H1 (cell line): ENCODE measurements at regions not wholly inside any gene's neighbourhood (a gene's known extent, or its start where the extent isn't known, plus 50 kb on each side); places are given as distances from the start of the nearest gene placed in this dataset.

Experiments used
- CTCF ChIA-PET: fragments of 300-600 bp; sonication (Branson Sonifier 250); formaldehyde crosslinking; loops from one replicate; lab custom pipeline; 2021; ENCODE audit not compliant: partially characterized antibody; lab: Charles Lee
- POLR2A ChIA-PET: fragments of 300-600 bp; sonication (Branson Sonifier 250); formaldehyde crosslinking; loops from one replicate; lab custom pipeline; 2021; ENCODE audit warnings: inconsistent platforms; ENCODE audit not compliant: partially characterized antibody; lab: Charles Lee
- DNase-seq, 2 experiments: peaks; one replicate each; pipeline versions ENCODE4 v3.0.0 to v3.0.0-alpha.2; 2010 to 2022; ENCODE audit warnings: low spot score in 2 of 2, low read depth in 1 of 2, mixed read lengths in 1 of 2
- FAIRE-seq: peaks from 2 replicates; lab custom pipeline; 2011; peaks lifted over from hg19 to GRCh38; lab: Jason Lieb, UNC
- H2AFZ ChIP-seq: 2 replicates; pipeline ENCODE4 v1.8.1; 2012; ENCODE audit warnings: low read length, inconsistent platforms
- H2AK5ac ChIP-seq: 2 replicates; pipeline ENCODE4 v1.6.1; 2013; ENCODE audit warnings: low read depth, low read length
- H2BK120ac ChIP-seq: replicated peaks from 2 replicates; pipeline ENCODE3; 2013; ENCODE audit warnings: low read depth, low read length, inconsistent platforms
- H2BK12ac ChIP-seq: 2 replicates; pipeline ENCODE4 v1.6.1; 2013; ENCODE audit warnings: low read depth, low read length
- H2BK15ac ChIP-seq: 2 replicates; pipeline ENCODE4 v1.6.1; 2013; ENCODE audit warnings: low read length
- H2BK20ac ChIP-seq: 2 replicates; pipeline ENCODE4 v1.6.1; 2013; ENCODE audit warnings: low read length
- H2BK5ac ChIP-seq: 2 replicates; pipeline ENCODE4 v1.6.1; 2013; ENCODE audit warnings: low read depth, low read length
- H3K14ac ChIP-seq: 2 replicates; pipeline ENCODE4 v1.6.1; 2013; ENCODE audit warnings: inconsistent platforms; ENCODE audit not compliant: insufficient read length
- H3K18ac ChIP-seq: 2 replicates; pipeline ENCODE4 v1.6.1; 2013; ENCODE audit warnings: low read length; ENCODE audit errors: extremely low read depth
- H3K23ac ChIP-seq: 2 replicates; pipeline ENCODE4 v1.6.1; 2013; ENCODE audit warnings: inconsistent platforms; ENCODE audit not compliant: insufficient read length
- H3K23me2 ChIP-seq: 2 replicates; pipeline ENCODE4 v1.6.1; 2013; ENCODE audit warnings: low read depth, low read length
- H3K27ac ChIP-seq: 2 replicates; pipeline ENCODE4 v1.6.1; 2011; ENCODE audit warnings: low read depth, low read length, inconsistent platforms
- H3K27me3 ChIP-seq, 4 experiments: replicated peaks in 1 of 4; 1 replicate in 1 of 4; 2 replicates in 3 of 4; pipeline versions ENCODE4 v1.6.1 to v1.8.1; 2011 to 2013; ENCODE audit warnings: low read length in 3 of 4, mild to moderate bottlenecking in 3 of 4, inconsistent platforms in 2 of 4, mixed read lengths in 2 of 4, moderate library complexity in 1 of 4; ENCODE audit not compliant: control insufficient read depth in 3 of 4, insufficient read depth in 3 of 4; ENCODE audit errors: extremely low read depth in 1 of 4
- H3K36me3 ChIP-seq, 4 experiments: 2 replicates each; pipeline versions ENCODE4 v1.6.1 to v1.8.1; 2011 to 2013; ENCODE audit warnings: mild to moderate bottlenecking in 4 of 4, low read length in 3 of 4, moderate library complexity in 2 of 4, control low read depth in 1 of 4, inconsistent platforms in 1 of 4; ENCODE audit not compliant: insufficient read depth in 4 of 4, control insufficient read depth in 2 of 4
- H3K4ac ChIP-seq: replicated peaks from 2 replicates; pipeline ENCODE3; 2013; ENCODE audit warnings: low read length, low read depth, mixed read lengths, inconsistent platforms; ENCODE audit not compliant: insufficient read length
- H3K4me1 ChIP-seq, 4 experiments: replicated peaks in 1 of 4; 1 replicate in 1 of 4; 2 replicates in 3 of 4; pipeline versions ENCODE4 v1.6.1 to v1.8.1; 2011 to 2013; ENCODE audit warnings: low read length in 3 of 4, inconsistent platforms in 2 of 4, mixed read lengths in 1 of 4; ENCODE audit not compliant: insufficient read depth in 4 of 4, control insufficient read depth in 3 of 4
- H3K4me2 ChIP-seq, 2 experiments: 2 replicates each; pipeline versions ENCODE4 v1.6.1 to v1.8.1; 2011 to 2013; ENCODE audit warnings: low read depth in 2 of 2, low read length in 2 of 2, control low read depth in 1 of 2, inconsistent platforms in 1 of 2, mild to moderate bottlenecking in 1 of 2; ENCODE audit not compliant: insufficient read depth in 1 of 2
- H3K4me3 ChIP-seq, 4 experiments: fragments of 200-600, 300-600 bp in 1 of 4; sonication (generic), shearing (Covaris generic), sonication (Bioruptor Twin) in 1 of 4; 2 replicates each; pipeline versions ENCODE4 v1.5.1 to v1.8.1; 2011 to 2016; ENCODE audit warnings: low read length in 4 of 4, low read depth in 3 of 4, control low read depth in 2 of 4, inconsistent platforms in 2 of 4, mild to moderate bottlenecking in 2 of 4, mixed read lengths in 1 of 4, moderate library complexity in 1 of 4; ENCODE audit not compliant: insufficient read depth in 2 of 4; ENCODE audit errors: extremely low read depth in 1 of 4
- H3K56ac ChIP-seq: replicated peaks from 2 replicates; pipeline ENCODE3; 2013; ENCODE audit warnings: low read depth, mild to moderate bottlenecking, mixed read lengths, low read length, inconsistent platforms; ENCODE audit not compliant: insufficient read length
- H3K79me1 ChIP-seq: 2 replicates; pipeline ENCODE4 v1.6.1; 2013; ENCODE audit warnings: low read depth, low read length, control low read depth
- H3K79me2 ChIP-seq, 2 experiments: 2 replicates each; pipeline versions ENCODE4 v1.6.1 to v1.8.1; 2012 to 2013; ENCODE audit warnings: low read length in 2 of 2, mild to moderate bottlenecking in 2 of 2, inconsistent platforms in 1 of 2; ENCODE audit not compliant: insufficient read depth in 2 of 2, control insufficient read depth in 1 of 2
- H3K9ac ChIP-seq, 4 experiments: replicated peaks in 1 of 4; 1 replicate in 1 of 4; 2 replicates in 3 of 4; pipeline versions ENCODE4 v1.6.1 to v1.8.1; 2011 to 2013; ENCODE audit warnings: low read depth in 3 of 4, low read length in 3 of 4, control low read depth in 2 of 4, mild to moderate bottlenecking in 2 of 4, moderate library complexity in 2 of 4, inconsistent platforms in 1 of 4; ENCODE audit errors: extremely low read depth in 1 of 4
- H3K9me3 ChIP-seq, 2 experiments: 2 replicates each; pipeline versions ENCODE4 v1.6.1 to v1.8.1; 2012 to 2013; ENCODE audit warnings: mild to moderate bottlenecking in 2 of 2, moderate library complexity in 2 of 2, control low read depth in 1 of 2, inconsistent platforms in 1 of 2, low read depth in 1 of 2, low read length in 1 of 2, mixed read lengths in 1 of 2; ENCODE audit not compliant: insufficient read depth in 2 of 2
- H4K20me1 ChIP-seq, 2 experiments: replicated peaks in 1 of 2; 2 replicates each; pipeline versions ENCODE3 to v1.8.1; 2011 to 2013; ENCODE audit warnings: inconsistent platforms in 2 of 2, low read length in 2 of 2, mild to moderate bottlenecking in 1 of 2; ENCODE audit not compliant: insufficient read depth in 2 of 2, control insufficient read depth in 1 of 2
- H4K5ac ChIP-seq: 2 replicates; pipeline ENCODE4 v1.6.1; 2013; ENCODE audit warnings: low read length, low read depth, mixed read lengths, inconsistent platforms; ENCODE audit not compliant: insufficient read length
- H4K8ac ChIP-seq: 2 replicates; pipeline ENCODE4 v1.8.0; 2013; ENCODE audit warnings: mild to moderate bottlenecking, moderate library complexity, low read length, inconsistent platforms; ENCODE audit not compliant: insufficient read depth; ENCODE audit errors: extremely low read depth
- H4K91ac ChIP-seq: replicated peaks from 2 replicates; pipeline ENCODE3; 2013; ENCODE audit warnings: low read length, mixed read lengths, inconsistent platforms; ENCODE audit not compliant: insufficient read length
- CHD2 ChIP-seq: IDR thresholded peaks from 2 replicates; pipeline ENCODE4 v1.6.1; 2012; ENCODE audit warnings: low read length, improper control_type of control experiment
- CREB1 ChIP-seq: IDR thresholded peaks from 2 replicates; pipeline ENCODE4 v1.6.1; 2012; ENCODE audit warnings: inconsistent platforms
- EP300 ChIP-seq, 2 experiments: IDR thresholded peaks; 1 replicate in 1 of 2; 2 replicates in 1 of 2; pipeline ENCODE4 v1.6.1; 2011 to 2012; ENCODE audit warnings: low read depth in 2 of 2, low read length in 2 of 2, mild to moderate bottlenecking in 2 of 2, borderline replicate concordance in 1 of 2, inconsistent platforms in 1 of 2, moderate library complexity in 1 of 2
- NANOG ChIP-seq: IDR thresholded peaks from 2 replicates; pipeline ENCODE4 v1.6.1; 2011; ENCODE audit warnings: low read length, low read depth, mild to moderate bottlenecking, inconsistent platforms; ENCODE audit not compliant: insufficient read depth, poor library complexity, severe bottlenecking
- RNF2 ChIP-seq: fragments of 200-900, 300-1000 bp; sonication (generic); IDR thresholded peaks from 2 replicates; pipeline ENCODE4 v1.7.1; 2016; ENCODE audit warnings: borderline replicate concordance, low read depth, mild to moderate bottlenecking, antibody characterized with exemption, low read length; ENCODE audit not compliant: poor library complexity, severe bottlenecking; ENCODE audit errors: missing control alignments
- SP2 ChIP-seq: IDR thresholded peaks from 2 replicates; pipeline ENCODE4 v1.6.1; 2012; ENCODE audit warnings: mild to moderate bottlenecking, low read length, inconsistent platforms
- WGBS, 2 experiments: shearing (Covaris generic) in 1 of 2; methylation state at CpG; one replicate each; pipeline versions ENCODE4 v1.1.6 to v1.1.7; 2013 to 2015; ENCODE audit warnings: low lambda C conversion rate in 2 of 2, mixed read lengths in 2 of 2, inconsistent platforms in 1 of 2, low coverage in 1 of 2, missing lambda C conversion rate in 1 of 2; ENCODE audit not compliant: insufficient replicate concordance in 2 of 2, insufficient coverage in 1 of 2, insufficient read length in 1 of 2; ENCODE audit errors: extremely low coverage in 1 of 2, missing lambda C conversion rate in 1 of 2; 5-methylcytosine and 5-hydroxymethylcytosine counted together

- Histone ChIP-seq H3K27me3 (no peaks in the 10 kb centered on the region), H2BK120ac (no peak overlapping the region)
- FAIRE-seq: no peak
Measured at GRCh38 chr10:64211466-64211865, 690.3 kb downstream of the REEP3 start.

More at GRCh38 chr10:64211466-64211865, 690.3 kb downstream of the REEP3 start:
- Histone ChIP-seq H3K23me2 (no peaks in the 10 kb centered on the region), H3K4me1 (no peaks in the 10 kb centered on the region), H3K4ac (no peak overlapping the region), H3K79me1 (no peaks in the 10 kb centered on the region), H3K9me3 (no peaks in the 10 kb centered on the region; a peak in 1 of 4 replicates), H4K8ac (no peak overlapping the region), H3K56ac (no peak overlapping the region), H3K4me2 (no peak overlapping the region), H2AK5ac (no peak overlapping the region), H3K79me2 (no peaks in the 10 kb centered on the region), H3K18ac (no peak overlapping the region), H4K91ac (no peak overlapping the region), H3K4me3 (no peak overlapping the region), H3K14ac (no peak overlapping the region), H3K36me3 (no peaks in the 10 kb centered on the region), H2BK5ac (no peak overlapping the region), H4K5ac (no peak overlapping the region), H3K27ac (no peak overlapping the region), H2BK12ac (no peak overlapping the region), H2AFZ (no peak overlapping the region), H3K9ac (no peak overlapping the region), H2BK15ac (no peak overlapping the region), H4K20me1 (no peaks in the 10 kb centered on the region), H2BK20ac (no peak overlapping the region), H3K23ac (no peak overlapping the region)
- POLR2A ChIA-PET: no interaction called here
- WGBS, 2 experiments: 89% methylated on average over 3 of the region's 3 CpGs; no CpG with 5 or more reads in 1 of the 2 experiments
- DNase-seq: no peak
- CTCF ChIA-PET: interaction anchor here (0.6 to 1.0 kb wide), 2 partner anchors 95 to 96 kb away, joined by 3 read pairs; no protein-coding TSS in a partner anchor
- TF ChIP-seq RNF2 (no peak), CREB1 (no peak), EP300 (IDR thresholded peaks at IDR 0.05; ENCODE audit: borderline replicate concordance in 1 of 2, low read depth in 2 of 2, low read length in 2 of 2) (no peak), NANOG (no peak), CHD2 (no peak), SP2 (no peak)
